HG03159 (cell line): ENCODE measurements at regions not wholly inside any gene's neighbourhood (a gene's known extent, or its start where the extent isn't known, plus 50 kb on each side); places are given as distances from the start of the nearest gene placed in this dataset.
"Not testable (repeated sequence)": the region's sequence is repeated elsewhere in the genome, so short reads cannot be mapped to it uniquely, and the experiment has no call there.

Experiments used
- ATAC-seq: cut with Tn5 transposase; IDR thresholded peaks from one replicate; pipeline ENCODE4 v1.9.1; 2021; ENCODE audit warnings: mild to moderate bottlenecking, moderate library complexity; ENCODE audit not compliant: unreplicated experiment

GRCh38 chr10:45243261-45243660 lies 72.1 kb downstream of the OR13A1 start:
- no peak for ATAC-seq

DNA sequence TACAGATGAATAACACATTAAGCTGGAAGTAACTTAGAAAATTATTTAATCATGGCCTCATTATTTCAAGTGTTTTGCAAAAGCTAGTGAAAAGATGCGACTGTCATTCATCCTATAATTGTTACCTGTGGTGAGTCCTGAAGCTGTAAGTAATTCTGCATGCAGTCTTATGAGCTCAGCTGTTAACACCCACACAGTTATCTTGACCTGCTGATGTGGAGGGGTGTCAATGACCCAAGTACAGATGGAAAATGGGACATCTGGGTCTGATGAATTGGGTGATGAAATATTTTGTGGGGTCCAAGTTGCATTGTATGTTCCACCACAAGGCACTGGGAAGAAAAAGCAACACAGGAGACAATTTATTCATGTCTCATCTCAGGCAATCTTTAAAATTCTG lies 68.9 kb downstream of the OR13A1 start:
- ATAC-seq = no peak

- ATAC-seq = peak; percentile 62
Measured at GRCh38 chr10:45249978-45250693, 65.3 kb downstream of the OR13A1 start.

- ATAC-seq = not testable (repeated sequence)
Measured at GRCh38 chr10:45250694-45251075, 64.7 kb downstream of the OR13A1 start.
